Left cardiac atrium (tissue), 4 donors: ENCODE measurements at regions not wholly inside any gene's neighbourhood (a gene's known extent, or its start where the extent isn't known, plus 50 kb on each side); places are given as distances from the start of the nearest gene placed in this dataset.
"Not testable (repeated sequence)": the region's sequence is repeated elsewhere in the genome, so short reads cannot be mapped to it uniquely, and the experiment has no call there.

ENCODE experiments used
- ATAC-seq, 2 donors: fragments of 200-7000 bp; cut with Tn5 transposase; one replicate each; pipeline ENCODE4 v1.9.1; 2020; ENCODE audit warnings: mild to moderate bottlenecking in 2 of 2, moderate library complexity in 2 of 2
- DNase-seq: peaks from one replicate; pipeline ENCODE4 v3.0.0-alpha.2; 2020
- intact Hi-C, 2 donors: fragments of 100-400 bp; cut with DNase I; formaldehyde crosslinking; loops; one replicate each; pipeline versions ENCODE4 v1.14.1 to v1.15.1; 2022 to 2023
- donor health status: DM: no; HTN: yes; CAD: no.
- donor health status: DM: no; HTN: yes; CAD: no; lungs with severe emphysema.
- donor health status: DM: yes; HTN: yes; CAD: no.
- donor health status: Dilated cardiomyopathy.

GRCh38 chr4:123116412-123116811 lies 194.0 kb upstream of the NUDT6 start:
- no peak for ATAC-seq
- intact Hi-C loops, result no loop called here
- no peak for DNase-seq

DNA sequence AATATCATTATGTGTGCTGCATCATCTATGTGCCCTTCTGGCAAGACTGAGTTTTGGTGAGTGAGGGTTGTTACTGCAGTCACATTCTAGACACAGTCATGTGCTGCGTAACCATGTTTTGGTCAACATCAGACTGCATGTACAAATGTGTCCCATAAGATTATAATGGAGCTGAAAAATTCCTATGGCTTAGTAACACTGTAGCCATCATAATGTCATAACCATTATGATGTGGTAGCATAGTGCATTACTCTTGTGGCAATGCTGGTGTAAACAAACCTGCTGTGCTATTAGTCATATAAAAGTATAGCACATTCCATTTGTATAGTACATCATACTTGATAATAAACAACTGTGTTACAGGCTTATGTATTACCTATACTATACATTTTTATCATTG lies 198.1 kb upstream of the NUDT6 start:
- DNase-seq, result no peak
- no peak for ATAC-seq
- intact Hi-C loops, result loop anchor here in 1 of 2 donors (10.0 kb wide), 1 partner anchor 274 kb away; the partner anchor contains the start of gene SPRY1

DNA sequence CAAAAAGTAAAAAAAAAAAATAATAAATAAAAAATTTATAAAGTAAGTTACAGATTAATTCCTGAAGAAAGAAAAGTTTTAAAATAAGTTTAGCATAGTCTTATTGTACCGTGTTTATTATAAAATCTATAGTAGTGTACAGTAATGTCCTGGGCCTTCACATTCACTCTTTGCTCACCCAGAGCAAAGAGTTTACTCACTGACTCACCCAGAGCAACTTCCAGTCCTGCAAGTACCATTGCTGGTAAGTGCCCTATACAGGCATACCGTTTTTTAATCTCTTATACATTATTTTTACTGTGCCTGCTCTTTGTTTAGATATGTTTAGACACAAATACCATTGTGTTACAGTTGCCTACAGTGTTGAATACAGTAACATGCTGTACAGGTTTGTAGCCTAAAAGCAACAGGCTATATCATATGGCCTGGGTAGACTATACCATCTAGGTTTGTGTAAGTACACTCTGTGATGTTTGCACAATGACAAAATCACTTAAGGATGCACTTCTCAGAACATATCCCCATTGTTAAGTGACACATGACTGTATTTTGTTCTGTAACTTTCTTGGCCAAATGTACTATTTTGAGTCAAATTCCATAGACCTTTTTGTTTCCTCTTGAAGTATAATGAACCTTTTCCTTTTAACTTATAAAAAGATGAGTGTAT lies 199.0 kb upstream of the NUDT6 start:
- intact Hi-C loops, result loop anchor here in 1 of 2 donors (10.0 kb wide), 1 partner anchor 273 kb away; the partner anchor contains the start of gene SPRY1
- ATAC-seq (no peak), DNase-seq (no peak)

- intact Hi-C loops, result loop anchor here in 1 of 2 donors (5.0 to 10.0 kb wide), 2 partner anchors 269 to 532 kb away; partner anchors contain the start of gene SPRY1
- ATAC-seq (no peak), DNase-seq (no peak)
These were observed 203.1 kb upstream of the NUDT6 start for GRCh38 chr4:123125477-123125876.

DNA sequence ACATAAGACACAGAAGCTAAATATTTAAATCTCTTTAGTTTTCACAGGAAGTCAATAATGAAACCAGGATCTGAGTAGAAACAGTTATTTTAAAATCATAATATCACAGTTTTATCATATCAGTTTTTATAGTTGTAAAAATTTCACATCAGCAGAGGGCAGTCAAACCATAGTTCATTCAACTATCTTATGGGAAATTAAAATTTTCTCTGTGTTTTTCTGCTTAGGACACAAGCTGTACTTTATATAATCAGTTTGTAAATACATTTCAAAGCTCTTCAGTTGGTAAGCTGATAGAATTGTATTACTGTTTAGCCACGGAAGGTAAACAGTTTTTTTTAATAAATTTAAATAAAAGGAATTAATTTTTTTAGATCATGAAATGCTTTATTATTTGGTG lies 204.8 kb upstream of the NUDT6 start:
- intact Hi-C loops, result loop anchor here in 1 of 2 donors (5.0 to 10.0 kb wide), 2 partner anchors 268 to 530 kb away; partner anchors contain the start of gene SPRY1
- no peak for DNase-seq
- peak in 1 of 2 donors; percentile 27 for ATAC-seq

- intact Hi-C loops, result loop anchor here in 1 of 2 donors (5.0 to 10.0 kb wide), 2 partner anchors 267 to 529 kb away; partner anchors contain the start of gene SPRY1
- ATAC-seq, result no peak
These were observed 205.5 kb upstream of the NUDT6 start for GRCh38 chr4:123127875-123128274.

DNA sequence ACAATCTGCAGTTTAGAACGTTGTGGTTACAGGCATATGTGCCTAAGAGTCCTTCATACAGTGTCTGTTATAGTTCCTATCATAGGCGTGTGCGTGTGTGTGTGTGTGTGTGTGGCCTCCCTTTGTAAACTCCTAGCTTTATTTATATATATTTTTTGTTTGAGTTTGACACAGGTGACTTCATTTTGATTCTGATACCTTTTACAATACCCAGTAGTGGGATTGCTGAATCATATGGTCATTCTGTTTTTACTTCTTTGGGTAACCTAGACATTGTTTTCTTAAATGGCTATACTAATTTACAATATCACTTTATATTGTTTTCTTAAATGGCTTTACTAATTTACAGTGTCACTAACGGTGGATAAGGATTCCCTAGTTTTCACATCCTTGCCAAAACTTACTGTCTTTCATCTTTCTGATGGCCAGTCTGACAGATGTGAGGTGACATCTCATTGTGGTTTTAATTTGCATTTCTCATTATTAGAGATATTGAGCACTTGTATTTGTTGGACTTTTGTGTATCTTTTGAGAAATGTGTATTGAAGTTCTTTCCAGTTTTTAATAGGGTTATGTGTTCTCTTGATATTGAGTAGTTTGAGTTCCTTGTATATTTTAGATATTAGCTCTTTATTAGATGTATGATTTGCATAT lies 211.1 kb upstream of the NUDT6 start:
- DNase-seq, result no peak
- intact Hi-C loops, result no loop called here
- ATAC-seq, result no peak

More at GRCh38 chr4:123127875-123128274, 205.5 kb upstream of the NUDT6 start:
- DNase-seq, result no peak

GRCh38 chr4:123144616-123145015 lies 222.2 kb upstream of the NUDT6 start:
- ATAC-seq, result no peak
- intact Hi-C loops, result no loop called here
- DNase-seq, result no peak

DNA sequence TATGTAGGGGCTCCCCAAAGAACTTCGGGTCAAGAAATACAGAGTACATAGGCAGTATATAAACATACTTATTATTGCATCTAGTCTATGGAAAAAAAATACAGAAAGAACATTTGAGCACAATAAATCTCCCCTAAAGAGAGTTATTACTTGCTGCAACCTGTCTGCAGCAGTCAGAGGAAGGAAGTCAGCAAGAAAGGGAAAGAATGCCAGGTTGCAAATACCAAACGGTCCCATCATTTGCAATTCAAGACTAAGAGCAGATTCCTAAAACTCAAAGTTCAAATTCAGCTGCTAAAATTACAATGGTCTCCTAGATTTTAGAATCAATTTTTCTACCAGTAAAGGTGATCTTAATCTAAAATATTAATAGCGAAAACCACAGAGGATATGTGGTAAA lies 236.2 kb upstream of the NUDT6 start:
- intact Hi-C loops, result no loop called here
- DNase-seq (no peak), ATAC-seq (no peak)

DNA sequence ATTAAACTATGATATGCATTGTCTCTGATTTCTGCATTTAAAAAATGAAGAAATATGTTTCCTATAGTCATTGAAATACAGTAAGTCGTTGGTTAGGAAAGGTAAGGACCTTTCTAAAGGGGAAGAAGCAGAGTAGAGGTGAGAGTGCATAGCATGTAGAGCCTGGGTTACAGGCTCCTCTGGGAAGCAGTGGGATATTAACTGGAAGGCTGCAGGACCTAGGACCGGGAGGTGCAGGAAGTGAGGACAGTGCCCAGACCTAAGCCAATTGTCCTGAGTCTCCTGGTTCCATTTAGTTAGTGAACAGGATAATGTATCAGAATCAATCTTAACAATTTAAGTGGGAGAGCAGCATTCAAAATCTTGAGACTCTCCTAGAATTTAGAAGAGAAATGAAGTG lies 237.1 kb upstream of the NUDT6 start:
- DNase-seq (no peak), ATAC-seq (no peak)
- intact Hi-C loops, result no loop called here

GRCh38 chr4:123162859-123163258 lies 233.7 kb upstream of the SPRY1 start:
- no peak for DNase-seq
- intact Hi-C loops, result no loop called here
- no peak for ATAC-seq

DNA sequence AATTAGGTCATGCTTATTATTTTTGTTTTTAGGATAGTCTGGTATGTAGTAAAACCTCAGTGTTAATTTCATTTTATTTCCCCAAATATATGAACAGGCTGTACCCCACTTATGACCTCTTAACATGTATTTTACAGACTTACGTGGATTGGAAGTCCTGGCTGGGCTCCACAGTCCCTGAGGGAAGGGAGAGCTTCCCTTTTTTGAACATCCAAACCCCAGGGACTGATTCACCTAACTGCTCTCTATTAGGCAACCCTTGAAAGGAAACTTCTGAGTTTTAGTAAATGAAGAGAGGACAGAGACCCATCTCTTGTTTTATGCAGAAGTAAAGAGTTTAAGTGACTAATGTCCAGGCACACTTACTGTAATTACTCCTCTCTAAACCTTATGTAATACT lies 233.1 kb upstream of the SPRY1 start:
- ATAC-seq (no peak), DNase-seq (no peak)
- intact Hi-C loops, result no loop called here

DNA sequence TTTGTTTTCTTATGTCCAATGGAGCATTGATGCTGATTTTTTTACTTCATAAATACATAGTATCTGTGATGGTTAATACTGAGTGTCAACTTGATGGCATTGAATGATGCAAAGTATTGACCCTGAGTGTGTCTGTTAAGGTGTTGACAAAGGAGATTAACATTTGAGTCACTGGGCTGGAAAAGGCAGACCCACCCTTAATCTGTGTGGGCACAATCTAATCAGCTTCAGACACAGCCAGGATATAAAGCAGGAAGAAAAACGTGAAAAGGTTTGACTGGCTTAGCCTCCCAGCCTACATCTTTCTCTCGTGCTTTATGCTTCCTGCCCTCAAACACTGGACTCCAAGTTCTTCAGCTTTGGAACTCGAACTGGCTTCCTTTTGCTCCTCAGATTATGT lies 230.6 kb upstream of the SPRY1 start:
- intact Hi-C loops, result no loop called here
- ATAC-seq (no peak), DNase-seq (no peak)

DNA sequence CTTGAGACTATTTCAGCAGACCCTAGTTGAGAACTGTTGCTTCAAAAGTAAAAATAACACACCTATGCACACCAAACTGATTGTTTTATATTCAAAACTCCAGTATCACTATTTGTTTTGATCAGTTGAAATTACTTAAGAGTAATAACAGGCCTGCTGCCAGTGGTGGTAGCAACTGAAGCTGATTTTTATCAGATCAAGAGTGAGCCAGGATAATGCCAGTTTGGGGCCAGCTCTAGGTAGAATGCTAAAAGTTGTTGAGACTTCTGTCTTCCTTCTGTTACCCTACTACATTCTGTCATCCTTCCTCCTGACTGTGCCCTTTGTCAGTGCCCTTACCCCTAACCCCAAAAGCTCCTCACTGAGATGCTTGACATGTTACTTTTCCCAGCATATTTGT lies 228.7 kb upstream of the SPRY1 start:
- no peak for ATAC-seq
- DNase-seq, result no peak
- intact Hi-C loops, result no loop called here

DNA sequence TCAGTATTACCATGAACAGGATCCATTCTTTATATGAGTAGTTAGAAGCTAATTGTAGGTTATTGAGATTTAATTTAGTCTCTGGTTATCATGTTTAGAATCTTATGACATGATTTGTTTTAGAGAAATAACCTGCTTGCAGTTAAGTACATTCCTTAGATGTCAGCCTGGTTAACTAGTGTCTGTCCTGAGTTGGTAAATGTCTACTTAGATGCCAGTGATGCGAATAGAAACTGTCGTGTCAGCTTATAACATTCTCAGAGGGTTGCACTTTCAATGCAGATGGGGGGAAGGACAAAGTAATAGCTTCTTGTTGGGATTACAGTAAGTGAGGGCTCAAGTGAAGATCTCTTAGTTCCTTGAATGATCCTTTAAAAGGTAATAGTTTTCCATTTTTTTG lies 227.8 kb upstream of the SPRY1 start:
- intact Hi-C loops, result no loop called here
- DNase-seq (no peak), ATAC-seq (no peak)

GRCh38 chr4:123170843-123171242 lies 225.8 kb upstream of the SPRY1 start:
- intact Hi-C loops, result no loop called here
- ATAC-seq (no peak), DNase-seq (no peak)

DNA sequence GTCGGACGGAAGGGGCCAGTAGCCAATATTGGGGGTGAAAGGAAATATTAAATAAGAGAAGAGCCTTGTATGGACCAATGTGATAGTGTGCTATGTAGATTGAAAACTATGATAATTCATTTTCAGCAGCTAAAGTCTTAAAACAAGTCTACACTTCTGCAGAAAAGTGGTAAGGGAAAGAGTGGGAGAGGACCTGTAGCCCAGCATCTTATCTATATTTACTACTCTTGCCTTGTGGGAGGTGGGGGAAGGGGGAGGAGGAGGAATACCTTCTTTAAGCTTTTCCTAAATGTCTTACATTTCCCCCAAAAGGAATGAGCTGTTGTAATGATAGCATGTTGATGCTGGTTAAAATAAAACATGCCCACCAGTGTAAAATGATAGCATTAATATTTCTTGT lies 220.0 kb upstream of the SPRY1 start:
- intact Hi-C loops, result no loop called here
- no peak for DNase-seq
- ATAC-seq, result no peak

GRCh38 chr4:123182289-123182688 lies 214.3 kb upstream of the SPRY1 start:
- intact Hi-C loops, result no loop called here
- DNase-seq, result no peak
- ATAC-seq, result no peak

- DNase-seq (no peak), ATAC-seq (no peak)
- intact Hi-C loops, result no loop called here
These were observed 213.3 kb upstream of the SPRY1 start for GRCh38 chr4:123183308-123183707.

DNA sequence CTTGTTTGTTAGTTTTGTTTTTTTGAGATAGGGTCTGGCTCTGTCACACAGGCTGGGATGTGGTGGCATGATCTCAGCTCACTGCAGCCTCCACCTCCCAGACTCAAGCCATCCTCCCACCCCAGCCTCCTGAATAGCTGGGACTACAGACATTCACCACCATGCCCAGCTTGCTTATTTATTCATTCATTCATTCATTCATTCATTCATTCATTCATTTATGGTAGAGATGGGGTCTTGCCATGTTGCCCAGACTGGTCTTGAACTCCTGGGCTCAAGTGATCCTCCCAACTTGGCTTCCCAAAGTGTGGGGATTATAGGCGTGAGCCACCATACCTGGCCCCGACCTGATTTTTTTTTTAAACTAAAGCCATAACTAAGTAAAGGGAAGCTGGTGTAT lies 212.8 kb upstream of the SPRY1 start:
- DNase-seq, intact Hi-C loops, ATAC-seq: not testable (repeated sequence)

GRCh38 chr4:123186731-123187130 lies 209.9 kb upstream of the SPRY1 start:
- intact Hi-C loops, result no loop called here
- DNase-seq (no peak), ATAC-seq (no peak)
